NCI-H2029 treated with DMSO at 0.1 percent for 48 hours (cell line): ENCODE measurements at regions not wholly inside any gene's neighbourhood (a gene's known extent, or its start where the extent isn't known, plus 50 kb on each side); places are given as distances from the start of the nearest gene placed in this dataset.
"Not testable (repeated sequence)": the region's sequence is repeated elsewhere in the genome, so short reads cannot be mapped to it uniquely, and the experiment has no call there.

Experiments used
- DNase-seq: peaks from one replicate; lab custom pipeline; 2025; lab: John Stamatoyannopoulos, UW

GRCh38 chr3:153978006-153978405, 143.2 kb upstream of the ARHGEF26 start:
- DNase-seq, result no peak

GRCh38 chr3:153979418-153980251, 141.6 kb upstream of the ARHGEF26 start:
- no peak for DNase-seq

GRCh38 chr3:153980252-153980590, 141.0 kb upstream of the ARHGEF26 start:
- DNase-seq, result no peak

- DNase-seq, result not testable (repeated sequence)
Measured at GRCh38 chr3:153997364-153997763, 123.8 kb upstream of the ARHGEF26 start.

- DNase-seq, result no peak
Measured at GRCh38 chr3:154003649-154004048, 117.5 kb upstream of the ARHGEF26 start.

- no peak for DNase-seq
Measured at GRCh38 chr3:154011036-154011435, 110.2 kb upstream of the ARHGEF26 start.

- no peak for DNase-seq
Measured at GRCh38 chr3:154013736-154014135, 107.5 kb upstream of the ARHGEF26 start.

- DNase-seq, result no peak
Measured at GRCh38 chr3:154015307-154015706, 105.9 kb upstream of the ARHGEF26 start.

- DNase-seq, result peak; percentile 5
Measured at GRCh38 chr3:154018100-154018696, 103.0 kb upstream of the ARHGEF26 start.

GRCh38 chr3:154022606-154023005, 98.6 kb upstream of the ARHGEF26 start:
- no peak for DNase-seq

- DNase-seq, result no peak
Measured at GRCh38 chr3:154023148-154023547, 98.0 kb upstream of the ARHGEF26 start.

GRCh38 chr3:154025007-154025406, 96.2 kb upstream of the ARHGEF26 start:
- DNase-seq, result no peak

GRCh38 chr3:154029926-154030325, 91.3 kb upstream of the ARHGEF26 start:
- DNase-seq, result no peak

- DNase-seq, result no peak
Measured at GRCh38 chr3:154034797-154035330, 86.3 kb upstream of the ARHGEF26 start.

- no peak for DNase-seq
Measured at GRCh38 chr3:154040283-154040682, 80.9 kb upstream of the ARHGEF26 start.

GRCh38 chr3:154044671-154045070, 76.5 kb upstream of the ARHGEF26 start:
- no peak for DNase-seq

GRCh38 chr3:154050216-154050615, 71.0 kb upstream of the ARHGEF26 start:
- no peak for DNase-seq

GRCh38 chr3:154050766-154051165, 70.4 kb upstream of the ARHGEF26 start:
- DNase-seq, result no peak

GRCh38 chr3:154059833-154060232, 61.4 kb upstream of the ARHGEF26 start:
- DNase-seq, result no peak

GRCh38 chr3:154060238-154061000, 60.8 kb upstream of the ARHGEF26 start:
- DNase-seq, result no peak

GRCh38 chr3:154061001-154061370, 60.2 kb upstream of the ARHGEF26 start:
- DNase-seq, result no peak

GRCh38 chr3:154062513-154062912, 58.7 kb upstream of the ARHGEF26 start:
- no peak for DNase-seq

- DNase-seq, result no peak
Measured at GRCh38 chr3:154071146-154071545, 50.0 kb upstream of the ARHGEF26 start.
